Choroid plexus epithelial cell (primary cell): ENCODE measurements at regions not wholly inside any gene's neighbourhood (a gene's known extent, or its start where the extent isn't known, plus 50 kb on each side); places are given as distances from the start of the nearest gene placed in this dataset.

Source experiments
- DNase-seq: peaks from one replicate; pipeline ENCODE4 v3.0.0-alpha.2; 2010; ENCODE audit warnings: low read depth
- H3K4me3 ChIP-seq: 2 replicates; pipeline ENCODE4 v1.5.1; 2011; ENCODE audit warnings: low read depth, mild to moderate bottlenecking, control low read depth, low read length, moderate library complexity
- CTCF ChIP-seq: conservative IDR thresholded peaks from 2 replicates; pipeline ENCODE4 v1.5.1; 2011; ENCODE audit warnings: low read depth, mild to moderate bottlenecking, control low read depth, inconsistent platforms, low read length, moderate library complexity

- no peak for TF ChIP-seq CTCF
- DNase-seq: no peak
- no peak overlapping the region for H3K4me3 ChIP-seq
Measured at GRCh38 chr5:167406513-167406912, 884.9 kb upstream of the WWC1 start.

GRCh38 chr5:167412556-167412955 lies 878.9 kb upstream of the WWC1 start:
- no peak overlapping the region for H3K4me3 ChIP-seq
- DNase-seq: no peak
- TF ChIP-seq CTCF: no peak

- no peak for TF ChIP-seq CTCF
- no peak for DNase-seq
- no peak overlapping the region for H3K4me3 ChIP-seq
Measured at GRCh38 chr5:167413506-167413905, 877.9 kb upstream of the WWC1 start.

GRCh38 chr5:167414611-167415010 lies 876.8 kb upstream of the WWC1 start:
- TF ChIP-seq CTCF: no peak
- DNase-seq: no peak
- H3K4me3 ChIP-seq: no peak overlapping the region

GRCh38 chr5:167415779-167416746 lies 875.4 kb upstream of the WWC1 start:
- H3K4me3 ChIP-seq: no peak overlapping the region
- no peak for TF ChIP-seq CTCF
- no peak for DNase-seq

- no peak for TF ChIP-seq CTCF
- H3K4me3 ChIP-seq: no peak overlapping the region
- DNase-seq: no peak
Measured at GRCh38 chr5:167417662-167418061, 873.8 kb upstream of the WWC1 start.

- no peak for DNase-seq
- no peak for TF ChIP-seq CTCF
- no peak overlapping the region for H3K4me3 ChIP-seq
Measured at GRCh38 chr5:167425161-167425560, 866.3 kb upstream of the WWC1 start.
